Cerebellar nuclear complex (tissue), 1 donor: ENCODE measurements at regions not wholly inside any gene's neighbourhood (a gene's known extent, or its start where the extent isn't known, plus 50 kb on each side); places are given as distances from the start of the nearest gene placed in this dataset.
"Not testable (repeated sequence)": the region's sequence is repeated elsewhere in the genome, so short reads cannot be mapped to it uniquely, and the experiment has no call there.

ENCODE experiments used
- DNase-seq, 2 experiments: peaks; one replicate each; lab custom pipeline; 2025; lab: John Stamatoyannopoulos, UW

DNA sequence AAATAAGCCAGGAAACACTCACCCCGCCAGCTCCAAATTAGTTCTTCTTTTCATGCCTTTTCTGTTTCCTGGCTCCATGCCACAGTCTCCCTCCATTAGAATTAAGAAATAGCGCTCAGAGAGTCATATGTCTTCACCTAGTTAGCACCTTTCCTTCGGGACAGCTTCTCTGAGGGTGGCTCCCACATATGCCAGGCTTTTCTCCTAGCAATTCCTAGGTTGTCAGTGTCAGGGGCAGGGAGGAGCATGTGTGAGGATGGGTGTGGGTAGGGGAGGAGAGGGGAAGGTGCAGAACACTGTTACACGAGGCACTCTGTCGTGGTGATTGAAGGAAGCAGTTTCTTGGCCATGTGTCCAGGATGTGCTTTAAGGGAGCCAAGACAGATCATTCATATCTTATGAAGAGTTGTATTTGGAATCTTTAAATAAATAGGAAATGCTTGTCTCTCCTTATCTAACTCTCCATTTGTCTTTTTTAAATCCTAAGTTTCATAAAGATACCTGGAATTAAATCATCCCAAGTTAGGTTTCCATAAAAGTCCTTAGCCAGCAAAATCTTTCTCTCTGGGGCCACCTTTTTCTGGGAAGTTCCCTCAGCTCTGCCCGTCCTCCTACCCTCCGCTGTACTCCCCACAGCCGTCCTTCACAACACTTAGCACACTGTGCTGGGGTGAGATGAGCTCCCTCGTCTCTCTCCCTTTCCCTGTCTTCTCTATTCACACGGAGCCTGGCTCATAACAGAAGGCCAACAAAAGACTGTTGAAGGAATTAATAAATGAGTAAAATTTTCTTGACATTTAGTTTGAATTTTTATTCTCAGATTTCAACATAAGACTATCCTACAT lies 361.0 kb downstream of the CD83 start:
- no peak for DNase-seq

- not testable (repeated sequence) for DNase-seq
Measured at GRCh38 chr6:14481946-14482345, 364.4 kb downstream of the CD83 start.

DNA sequence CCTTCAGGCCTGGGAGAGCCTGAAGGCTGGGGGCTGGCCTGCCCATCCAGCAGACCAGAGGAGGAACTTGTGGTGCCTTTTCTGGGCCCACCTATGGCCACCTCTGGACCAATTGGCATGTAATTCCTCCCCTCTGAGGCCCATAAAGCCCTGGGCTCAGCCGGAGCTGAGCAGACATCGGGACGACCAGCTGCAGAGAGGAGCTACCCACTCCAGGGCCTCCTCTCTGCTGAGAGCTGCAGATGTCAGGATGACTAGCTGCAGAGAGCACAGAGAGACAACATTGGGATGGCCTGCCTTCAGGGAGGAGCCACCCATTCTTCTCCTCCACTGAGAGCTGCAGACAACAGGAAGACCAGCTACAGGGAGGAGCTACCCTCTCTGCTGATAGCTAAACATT lies 370.1 kb downstream of the CD83 start:
- DNase-seq, result no peak

- no peak for DNase-seq
Measured at GRCh38 chr6:14488180-14488579, 370.6 kb downstream of the CD83 start.

GRCh38 chr6:14489445-14489844 lies 371.9 kb downstream of the CD83 start:
- DNase-seq, result no peak

GRCh38 chr6:14498748-14499147 lies 381.2 kb downstream of the CD83 start:
- DNase-seq, result no peak

DNA sequence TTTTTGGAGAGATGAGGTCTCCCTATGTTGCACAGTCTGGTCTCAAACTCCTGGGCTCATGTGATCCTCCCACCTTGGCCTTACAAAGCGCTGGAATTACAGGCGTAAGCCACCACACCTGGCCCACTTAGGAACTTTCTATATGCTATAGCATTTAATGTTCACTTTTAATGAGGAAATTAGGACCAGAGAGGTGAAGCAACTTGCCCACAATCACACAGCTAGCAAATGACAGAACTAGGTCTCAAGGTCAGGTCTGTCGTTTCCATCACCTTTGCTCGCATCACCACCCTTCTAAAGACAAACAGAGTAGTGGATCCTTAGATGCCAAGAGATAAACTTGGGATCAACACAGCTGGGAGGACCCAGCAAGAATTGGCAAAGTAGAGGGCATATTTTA lies 381.7 kb downstream of the CD83 start:
- no peak for DNase-seq

GRCh38 chr6:14499841-14500240 lies 382.3 kb downstream of the CD83 start:
- no peak for DNase-seq

DNA sequence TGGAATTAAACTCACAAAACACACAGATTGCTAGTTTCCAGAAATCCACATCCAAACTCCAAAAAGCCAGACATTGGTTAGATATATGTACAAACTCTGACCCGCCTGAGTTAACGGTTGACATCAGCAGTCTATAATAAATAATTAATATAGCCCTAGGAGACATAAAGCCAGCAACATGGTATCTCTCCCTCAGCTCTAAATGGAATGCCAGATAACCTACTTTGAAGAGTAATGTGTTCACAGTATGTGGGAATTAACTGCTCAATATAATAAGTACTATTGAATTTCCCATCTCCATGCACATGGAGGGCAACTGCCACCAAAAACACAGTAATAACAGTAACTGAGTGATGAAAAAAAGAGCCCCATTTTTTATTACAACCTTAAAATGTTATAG lies 383.2 kb downstream of the CD83 start:
- no peak for DNase-seq

GRCh38 chr6:14501240-14501639 lies 383.7 kb downstream of the CD83 start:
- DNase-seq, result no peak

GRCh38 chr6:14501914-14502313 lies 384.3 kb downstream of the CD83 start:
- no peak for DNase-seq

GRCh38 chr6:14502551-14502950 lies 385.0 kb downstream of the CD83 start:
- DNase-seq, result no peak

DNA sequence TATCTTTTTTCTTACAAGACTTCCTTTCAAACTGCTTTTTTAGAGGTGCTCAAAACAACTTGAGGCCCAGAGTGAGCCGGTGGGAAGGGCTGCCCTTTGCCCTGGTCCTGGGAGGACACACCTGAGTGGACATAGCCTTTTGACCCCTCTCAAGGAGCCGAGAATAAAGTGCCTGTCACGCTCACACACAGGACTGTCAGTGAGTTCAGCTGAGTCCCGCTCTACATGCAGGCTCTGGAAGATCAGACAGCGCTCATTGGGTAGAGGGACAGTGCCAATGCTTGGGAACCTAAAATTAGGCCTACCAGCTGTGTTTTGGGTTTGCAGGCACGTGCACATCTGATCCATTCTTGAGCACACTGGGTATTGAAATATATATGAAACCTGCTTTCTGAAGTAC lies 387.8 kb downstream of the CD83 start:
- no peak for DNase-seq

- no peak for DNase-seq
Measured at GRCh38 chr6:14506656-14507246, 389.2 kb downstream of the CD83 start.

DNA sequence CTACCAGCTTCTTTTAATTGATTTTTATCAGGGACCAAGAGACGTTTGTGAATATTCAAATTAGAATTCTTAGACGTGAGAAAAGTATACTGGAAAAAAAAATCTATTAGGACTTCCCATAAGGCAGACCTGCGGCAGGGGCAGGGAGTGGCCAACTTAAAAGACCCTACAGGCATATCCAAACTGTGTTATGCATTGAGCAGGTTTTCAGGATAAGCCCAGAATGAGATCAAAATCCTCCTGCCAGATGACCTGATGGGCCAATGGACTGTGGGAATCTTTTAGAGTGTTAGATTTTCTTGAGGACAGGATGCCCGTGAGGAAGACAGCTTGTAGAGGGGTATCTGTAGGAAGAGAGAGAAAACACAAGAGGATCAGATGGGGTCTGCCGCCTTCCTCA lies 391.5 kb downstream of the CD83 start:
- DNase-seq, result no peak

DNA sequence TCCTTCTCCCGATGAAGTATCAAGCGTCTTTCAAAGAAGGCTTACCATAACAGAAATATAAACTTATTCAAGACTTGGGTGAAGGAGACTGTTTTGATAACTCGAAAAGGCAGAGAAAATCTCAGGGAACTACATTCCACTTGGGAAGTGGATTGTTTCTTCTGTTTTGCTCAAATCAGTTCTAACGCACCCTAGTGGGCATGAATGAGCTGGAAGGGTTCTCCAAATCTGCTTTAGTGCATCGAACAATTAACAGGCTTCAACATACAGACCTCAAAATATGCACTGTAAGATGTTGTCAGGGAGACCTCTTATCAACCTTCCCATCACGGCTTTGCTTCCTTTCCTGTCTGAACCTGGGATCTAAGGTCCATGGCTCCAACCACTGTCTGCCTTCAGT lies 392.5 kb downstream of the CD83 start:
- no peak for DNase-seq

- DNase-seq, result no peak
Measured at GRCh38 chr6:14511061-14511586, 393.6 kb downstream of the CD83 start.

GRCh38 chr6:14512246-14512645 lies 394.7 kb downstream of the CD83 start:
- no peak for DNase-seq

- DNase-seq, result no peak
Measured at GRCh38 chr6:14513496-14514393, 396.2 kb downstream of the CD83 start.

DNA sequence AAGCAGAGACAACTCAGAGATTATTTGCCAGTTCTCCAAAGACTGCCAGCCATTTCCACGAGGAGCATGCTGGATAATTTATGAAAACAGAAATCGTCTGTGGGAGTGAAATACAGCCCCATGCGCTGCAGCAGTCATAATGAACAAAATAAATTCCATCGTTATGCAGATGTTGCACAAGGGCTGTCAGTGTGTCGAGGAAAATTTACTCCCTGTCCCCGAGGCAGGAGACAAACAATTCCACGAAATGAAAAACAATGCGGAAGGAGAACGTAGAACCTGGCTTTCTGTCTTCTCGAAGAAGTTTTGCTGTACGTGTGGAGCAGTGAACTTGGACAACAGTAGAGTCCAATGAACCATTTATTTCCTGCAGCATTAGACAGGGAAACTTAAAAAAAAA lies 399.4 kb downstream of the CD83 start:
- DNase-seq, result no peak

GRCh38 chr6:14517516-14518105 lies 400.0 kb downstream of the CD83 start:
- no peak for DNase-seq
